OCI-LY7 (cell line): ENCODE measurements at regions not wholly inside any gene's neighbourhood (a gene's known extent, or its start where the extent isn't known, plus 50 kb on each side); places are given as distances from the start of the nearest gene placed in this dataset.

Experiments
- CTCF ChIP-seq: fragments of 200-600 bp; sonication (generic); conservative IDR thresholded peaks from 2 replicates; pipeline ENCODE4 v1.5.1; 2014; ENCODE audit warnings: mild to moderate bottlenecking, antibody characterized with exemption, low read length, moderate library complexity, mixed read lengths
- EZH2phosphoT487 ChIP-seq: fragments of 200-600 bp; sonication (generic); IDR thresholded peaks from 2 replicates; pipeline ENCODE4 v1.6.1; 2018; ENCODE audit warnings: low read depth, borderline replicate concordance, mild to moderate bottlenecking, mixed run types, antibody characterized with exemption, low read length, moderate library complexity, mixed read lengths

GRCh38 chr12:24725616-24726015 lies 223.3 kb downstream of the BCAT1 start:
- TF ChIP-seq CTCF, result no peak
- TF ChIP-seq EZH2phosphoT487, result no peak
